ENCODE measurements at regions not wholly inside any gene's neighbourhood (a gene's known extent, or its start where the extent isn't known, plus 50 kb on each side); places are given as distances from the start of the nearest gene placed in this dataset.

DNA sequence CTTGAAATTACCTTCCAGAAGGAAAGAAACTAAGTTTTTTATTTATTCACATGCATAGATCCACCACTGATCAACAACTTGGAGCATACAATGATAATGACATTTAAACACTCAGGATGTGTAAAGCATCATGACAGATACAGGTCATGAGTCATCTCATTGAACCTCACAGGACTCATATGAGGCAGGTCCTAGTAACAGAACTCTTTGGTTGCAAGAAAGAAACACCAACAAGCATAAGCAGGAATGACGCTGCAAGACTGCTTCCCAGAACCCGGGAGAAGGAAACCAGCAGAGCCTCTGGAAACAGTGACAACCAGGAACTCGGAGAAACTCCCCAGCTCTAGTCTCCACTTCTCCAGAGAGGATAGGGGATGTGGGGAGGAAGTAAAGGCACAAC is 60.8 kb upstream of the IPO5 start:
- TF ChIP-seq, protein P1, sequence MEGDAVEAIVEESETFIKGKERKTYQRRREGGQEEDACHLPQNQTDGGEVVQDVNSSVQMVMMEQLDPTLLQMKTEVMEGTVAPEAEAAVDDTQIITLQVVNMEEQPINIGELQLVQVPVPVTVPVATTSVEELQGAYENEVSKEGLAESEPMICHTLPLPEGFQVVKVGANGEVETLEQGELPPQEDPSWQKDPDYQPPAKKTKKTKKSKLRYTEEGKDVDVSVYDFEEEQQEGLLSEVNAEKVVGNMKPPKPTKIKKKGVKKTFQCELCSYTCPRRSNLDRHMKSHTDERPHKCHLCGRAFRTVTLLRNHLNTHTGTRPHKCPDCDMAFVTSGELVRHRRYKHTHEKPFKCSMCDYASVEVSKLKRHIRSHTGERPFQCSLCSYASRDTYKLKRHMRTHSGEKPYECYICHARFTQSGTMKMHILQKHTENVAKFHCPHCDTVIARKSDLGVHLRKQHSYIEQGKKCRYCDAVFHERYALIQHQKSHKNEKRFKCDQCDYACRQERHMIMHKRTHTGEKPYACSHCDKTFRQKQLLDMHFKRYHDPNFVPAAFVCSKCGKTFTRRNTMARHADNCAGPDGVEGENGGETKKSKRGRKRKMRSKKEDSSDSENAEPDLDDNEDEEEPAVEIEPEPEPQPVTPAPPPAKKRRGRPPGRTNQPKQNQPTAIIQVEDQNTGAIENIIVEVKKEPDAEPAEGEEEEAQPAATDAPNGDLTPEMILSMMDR (IDR thresholded peaks at IDR 0.05 in 2 of 3, conservative IDR thresholded peaks at IDR 0.05 in 1 of 3; ENCODE audit: insufficient read depth in 2 of 3, low read depth in 1 of 3, low read length in 3 of 3) = no peak
- no peak for TF ChIP-seq EP300 (IDR thresholded peaks at IDR 0.05; ENCODE audit: low read length)

Measured in K562 (cell line).